Transverse colon (tissue), 4 donors: ENCODE measurements at regions not wholly inside any gene's neighbourhood (a gene's known extent, or its start where the extent isn't known, plus 50 kb on each side); places are given as distances from the start of the nearest gene placed in this dataset.

Source experiments
- POLR2AphosphoS5 ChIP-seq, 3 donors: sonication (generic); formaldehyde crosslinking; IDR thresholded peaks; one replicate each; pipeline ENCODE4 v1.6.1; 2016; ENCODE audit warnings: antibody characterized with exemption in 3 of 3
- TF ChIP-seq, protein P1 (sequence below), 5 experiments: fragments of 200-600 bp in 3 of 5; fragments of 450-650 bp in 2 of 5; sonication (generic) in 3 of 5; IDR thresholded peaks; 1 replicate in 2 of 5; 2 replicates in 3 of 5; pipeline ENCODE4 v1.5.1; 2016 to 2017; ENCODE audit warnings: antibody characterized with exemption in 5 of 5, inconsistent platforms in 3 of 5, mild to moderate bottlenecking in 2 of 5, moderate library complexity in 1 of 5

GRCh38 chr7:70846208-70846607 lies 285.7 kb upstream of the GALNT17 start:
- TF ChIP-seq, protein P1, sequence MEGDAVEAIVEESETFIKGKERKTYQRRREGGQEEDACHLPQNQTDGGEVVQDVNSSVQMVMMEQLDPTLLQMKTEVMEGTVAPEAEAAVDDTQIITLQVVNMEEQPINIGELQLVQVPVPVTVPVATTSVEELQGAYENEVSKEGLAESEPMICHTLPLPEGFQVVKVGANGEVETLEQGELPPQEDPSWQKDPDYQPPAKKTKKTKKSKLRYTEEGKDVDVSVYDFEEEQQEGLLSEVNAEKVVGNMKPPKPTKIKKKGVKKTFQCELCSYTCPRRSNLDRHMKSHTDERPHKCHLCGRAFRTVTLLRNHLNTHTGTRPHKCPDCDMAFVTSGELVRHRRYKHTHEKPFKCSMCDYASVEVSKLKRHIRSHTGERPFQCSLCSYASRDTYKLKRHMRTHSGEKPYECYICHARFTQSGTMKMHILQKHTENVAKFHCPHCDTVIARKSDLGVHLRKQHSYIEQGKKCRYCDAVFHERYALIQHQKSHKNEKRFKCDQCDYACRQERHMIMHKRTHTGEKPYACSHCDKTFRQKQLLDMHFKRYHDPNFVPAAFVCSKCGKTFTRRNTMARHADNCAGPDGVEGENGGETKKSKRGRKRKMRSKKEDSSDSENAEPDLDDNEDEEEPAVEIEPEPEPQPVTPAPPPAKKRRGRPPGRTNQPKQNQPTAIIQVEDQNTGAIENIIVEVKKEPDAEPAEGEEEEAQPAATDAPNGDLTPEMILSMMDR (IDR thresholded peaks at IDR 0.05): no peak
- TF ChIP-seq POLR2AphosphoS5 (IDR thresholded peaks at IDR 0.05): no peak
